ENCODE measurements at regions not wholly inside any gene's neighbourhood (a gene's known extent, or its start where the extent isn't known, plus 50 kb on each side); places are given as distances from the start of the nearest gene placed in this dataset.

DNA sequence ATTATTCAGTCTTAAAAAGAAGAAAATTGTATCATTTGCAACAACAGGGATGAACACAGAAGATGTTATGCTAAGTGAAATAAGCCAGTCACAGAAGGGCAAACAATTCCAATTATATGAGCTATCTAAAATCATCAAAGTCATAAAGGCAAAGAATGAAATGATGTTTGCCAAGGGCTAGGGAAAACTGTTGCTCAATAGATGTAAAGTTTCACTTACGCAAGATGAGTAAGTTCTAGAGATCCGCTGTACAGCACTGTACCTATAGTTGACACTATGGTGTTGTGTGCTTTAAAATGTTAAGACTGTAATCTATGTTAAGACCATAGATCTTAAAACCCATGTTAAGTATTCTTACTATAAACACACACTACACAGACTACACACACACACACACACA is 904.6 kb upstream of the LRRN3 start:
- TF ChIP-seq, protein P1, sequence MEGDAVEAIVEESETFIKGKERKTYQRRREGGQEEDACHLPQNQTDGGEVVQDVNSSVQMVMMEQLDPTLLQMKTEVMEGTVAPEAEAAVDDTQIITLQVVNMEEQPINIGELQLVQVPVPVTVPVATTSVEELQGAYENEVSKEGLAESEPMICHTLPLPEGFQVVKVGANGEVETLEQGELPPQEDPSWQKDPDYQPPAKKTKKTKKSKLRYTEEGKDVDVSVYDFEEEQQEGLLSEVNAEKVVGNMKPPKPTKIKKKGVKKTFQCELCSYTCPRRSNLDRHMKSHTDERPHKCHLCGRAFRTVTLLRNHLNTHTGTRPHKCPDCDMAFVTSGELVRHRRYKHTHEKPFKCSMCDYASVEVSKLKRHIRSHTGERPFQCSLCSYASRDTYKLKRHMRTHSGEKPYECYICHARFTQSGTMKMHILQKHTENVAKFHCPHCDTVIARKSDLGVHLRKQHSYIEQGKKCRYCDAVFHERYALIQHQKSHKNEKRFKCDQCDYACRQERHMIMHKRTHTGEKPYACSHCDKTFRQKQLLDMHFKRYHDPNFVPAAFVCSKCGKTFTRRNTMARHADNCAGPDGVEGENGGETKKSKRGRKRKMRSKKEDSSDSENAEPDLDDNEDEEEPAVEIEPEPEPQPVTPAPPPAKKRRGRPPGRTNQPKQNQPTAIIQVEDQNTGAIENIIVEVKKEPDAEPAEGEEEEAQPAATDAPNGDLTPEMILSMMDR (IDR thresholded peaks at IDR 0.05) = no peak
- no peak for TF ChIP-seq POLR2A (IDR thresholded peaks at IDR 0.05)
